ENCODE measurements at regions not wholly inside any gene's neighbourhood (a gene's known extent, or its start where the extent isn't known, plus 50 kb on each side); places are given as distances from the start of the nearest gene placed in this dataset.

- H3K36me3 ChIP-seq: no peaks in the 10 kb centered on the region
- DNase-seq: no peak
- H3K9me3 ChIP-seq: no peaks in the 10 kb centered on the region
- no peak overlapping the region for H3K4me3 ChIP-seq
- no peak overlapping the region for H3K27ac ChIP-seq
- H3K4me1 ChIP-seq: no peaks in the 10 kb centered on the region
- TF ChIP-seq, protein P1, sequence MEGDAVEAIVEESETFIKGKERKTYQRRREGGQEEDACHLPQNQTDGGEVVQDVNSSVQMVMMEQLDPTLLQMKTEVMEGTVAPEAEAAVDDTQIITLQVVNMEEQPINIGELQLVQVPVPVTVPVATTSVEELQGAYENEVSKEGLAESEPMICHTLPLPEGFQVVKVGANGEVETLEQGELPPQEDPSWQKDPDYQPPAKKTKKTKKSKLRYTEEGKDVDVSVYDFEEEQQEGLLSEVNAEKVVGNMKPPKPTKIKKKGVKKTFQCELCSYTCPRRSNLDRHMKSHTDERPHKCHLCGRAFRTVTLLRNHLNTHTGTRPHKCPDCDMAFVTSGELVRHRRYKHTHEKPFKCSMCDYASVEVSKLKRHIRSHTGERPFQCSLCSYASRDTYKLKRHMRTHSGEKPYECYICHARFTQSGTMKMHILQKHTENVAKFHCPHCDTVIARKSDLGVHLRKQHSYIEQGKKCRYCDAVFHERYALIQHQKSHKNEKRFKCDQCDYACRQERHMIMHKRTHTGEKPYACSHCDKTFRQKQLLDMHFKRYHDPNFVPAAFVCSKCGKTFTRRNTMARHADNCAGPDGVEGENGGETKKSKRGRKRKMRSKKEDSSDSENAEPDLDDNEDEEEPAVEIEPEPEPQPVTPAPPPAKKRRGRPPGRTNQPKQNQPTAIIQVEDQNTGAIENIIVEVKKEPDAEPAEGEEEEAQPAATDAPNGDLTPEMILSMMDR (IDR thresholded peaks at IDR 0.05): no peak
- H3K27me3 ChIP-seq: no peaks in the 10 kb centered on the region
- intact Hi-C loops (cut with DNase I; ENCODE audit: low total_unique reads): no loop called here
Observed at GRCh38 chr13:105059786-105060185, 1475.7 kb downstream of the EFNB2 start.

DNA sequence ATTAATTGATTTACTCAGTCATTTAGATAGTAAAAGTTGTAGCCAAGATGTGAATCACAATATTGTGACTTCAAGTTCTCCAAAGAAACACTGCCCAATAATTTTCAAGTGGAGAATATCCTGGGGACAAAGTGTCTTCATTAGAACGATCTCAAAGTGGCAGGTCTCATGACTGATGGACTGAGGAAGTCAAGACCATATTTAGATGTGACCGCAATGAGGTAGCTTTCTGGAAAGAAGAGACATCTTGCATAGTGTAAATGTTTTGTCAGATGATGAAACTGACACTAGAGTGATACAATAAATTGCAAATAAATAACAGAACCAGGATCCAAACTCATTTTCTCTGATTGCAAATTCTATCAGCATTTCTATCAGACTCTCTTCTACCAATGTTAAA, 1476.9 kb downstream of the EFNB2 start:
- intact Hi-C loops (cut with DNase I; ENCODE audit: low total_unique reads): no loop called here
- no peaks in the 10 kb centered on the region for H3K9me3 ChIP-seq
- no peaks in the 10 kb centered on the region for H3K27me3 ChIP-seq
- DNase-seq: no peak
- TF ChIP-seq, protein P1 (IDR thresholded peaks at IDR 0.05): no peak
- H3K4me1 ChIP-seq: no peaks in the 10 kb centered on the region
- H3K4me3 ChIP-seq: no peak overlapping the region
- H3K27ac ChIP-seq: no peak overlapping the region
- no peaks in the 10 kb centered on the region for H3K36me3 ChIP-seq

DNA sequence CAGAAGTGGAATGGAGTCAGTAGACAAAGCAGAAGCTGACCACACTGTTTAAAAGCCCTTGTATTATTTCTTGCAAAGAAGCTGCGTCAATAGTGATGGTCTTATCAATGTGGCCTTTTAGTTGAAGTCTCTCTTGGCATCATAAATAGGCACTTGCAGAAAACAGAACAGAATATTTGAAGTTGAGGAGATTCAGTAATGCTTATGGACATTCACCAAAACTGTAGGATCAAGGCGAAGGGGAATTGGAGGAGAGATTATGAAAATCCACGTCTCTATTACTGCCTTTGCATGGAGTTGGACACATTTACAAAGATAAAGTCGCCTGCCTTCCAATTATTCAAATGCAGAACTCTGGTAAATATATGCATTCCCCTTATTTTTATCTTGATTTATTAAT, 1482.8 kb downstream of the EFNB2 start:
- Histone ChIP-seq H3K27ac (no peak overlapping the region), H3K36me3 (no peaks in the 10 kb centered on the region), H3K4me3 (no peak overlapping the region), H3K27me3 (no peaks in the 10 kb centered on the region), H3K9me3 (no peaks in the 10 kb centered on the region), H3K4me1 (no peaks in the 10 kb centered on the region)
- DNase-seq: no peak
- TF ChIP-seq, protein P1 (IDR thresholded peaks at IDR 0.05): no peak
- intact Hi-C loops (cut with DNase I; ENCODE audit: low total_unique reads): no loop called here

DNA sequence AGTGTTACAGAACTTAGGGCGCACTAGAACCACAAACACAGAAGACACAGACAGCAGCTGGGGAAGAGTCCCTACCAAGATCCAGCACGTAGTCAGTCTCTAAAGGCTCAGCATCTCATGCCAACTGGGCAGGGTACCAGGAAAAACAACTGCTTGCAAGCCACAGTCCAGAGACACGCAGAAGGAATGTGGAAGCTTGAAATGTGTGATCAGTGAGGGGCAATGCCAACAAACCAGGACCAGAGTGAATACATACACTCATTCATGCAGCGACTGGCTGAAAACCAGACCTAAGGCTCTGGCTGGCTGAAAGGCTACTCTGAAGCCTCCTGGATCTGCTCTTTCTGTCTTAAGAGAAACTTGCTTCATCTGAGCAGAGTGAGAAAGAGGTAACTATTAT, 1484.8 kb downstream of the EFNB2 start:
- Histone ChIP-seq H3K36me3 (no peaks in the 10 kb centered on the region), H3K27ac (no peak overlapping the region), H3K9me3 (no peaks in the 10 kb centered on the region), H3K27me3 (no peaks in the 10 kb centered on the region), H3K4me1 (no peaks in the 10 kb centered on the region), H3K4me3 (no peak overlapping the region)
- intact Hi-C loops (cut with DNase I; ENCODE audit: low total_unique reads): no loop called here
- DNase-seq: no peak
- TF ChIP-seq, protein P1 (IDR thresholded peaks at IDR 0.05): no peak

- intact Hi-C loops (cut with DNase I; ENCODE audit: low total_unique reads): no loop called here
- no peaks in the 10 kb centered on the region for H3K36me3 ChIP-seq
- DNase-seq: no peak
- no peaks in the 10 kb centered on the region for H3K4me1 ChIP-seq
- no peaks in the 10 kb centered on the region for H3K9me3 ChIP-seq
- TF ChIP-seq, protein P1 (IDR thresholded peaks at IDR 0.05): no peak
- H3K27ac ChIP-seq: no peak overlapping the region
- no peak overlapping the region for H3K4me3 ChIP-seq
- no peaks in the 10 kb centered on the region for H3K27me3 ChIP-seq
Observed at GRCh38 chr13:105048677-105049076, 1486.8 kb downstream of the EFNB2 start.

DNA sequence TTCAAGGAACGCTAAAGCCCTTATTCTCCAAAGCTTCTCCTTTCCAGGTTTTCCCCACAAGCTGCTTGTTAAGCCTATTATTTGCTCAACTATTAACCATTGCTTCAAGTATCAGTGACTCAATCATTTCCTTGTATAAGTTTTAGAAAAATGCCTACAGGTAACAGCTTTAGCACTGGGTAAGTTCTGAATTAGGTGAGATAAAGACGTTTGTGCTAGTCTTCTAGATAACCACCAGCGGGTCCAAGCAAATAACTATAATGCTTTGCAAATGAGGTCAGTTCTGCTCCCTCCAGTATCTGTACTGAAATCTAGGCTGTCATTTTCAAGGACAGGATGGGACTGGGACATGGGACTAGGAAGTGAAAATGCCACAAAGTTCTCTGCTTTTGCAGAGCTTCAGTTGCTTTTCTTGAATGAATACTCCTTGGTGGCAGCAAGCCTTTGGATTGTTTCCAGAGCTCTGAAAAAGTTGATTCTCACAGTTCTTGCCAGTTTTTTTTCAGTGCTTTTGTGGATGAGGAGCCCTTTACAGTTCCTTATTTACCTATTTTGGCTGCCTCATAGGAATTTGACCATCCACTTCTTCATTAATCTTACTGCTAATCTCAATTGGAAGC, 1487.7 kb downstream of the EFNB2 start:
- intact Hi-C loops (cut with DNase I; ENCODE audit: low total_unique reads): no loop called here
- Histone ChIP-seq H3K4me3 (no peak overlapping the region), H3K27ac (no peak overlapping the region), H3K9me3 (no peaks in the 10 kb centered on the region), H3K4me1 (no peaks in the 10 kb centered on the region), H3K36me3 (no peaks in the 10 kb centered on the region), H3K27me3 (no peaks in the 10 kb centered on the region)
- DNase-seq: no peak
- TF ChIP-seq, protein P1 (IDR thresholded peaks at IDR 0.05): no peak
